ENCODE measurements at regions not wholly inside any gene's neighbourhood (a gene's known extent, or its start where the extent isn't known, plus 50 kb on each side); places are given as distances from the start of the nearest gene placed in this dataset.

GRCh38 chr2:15863494-15864175, 76.7 kb upstream of the MYCN start:
- no peak for TF ChIP-seq POLR2AphosphoS5 (IDR thresholded peaks at IDR 0.05; ENCODE audit: low read depth, low read length)
- no peak for TF ChIP-seq POU2F2 (IDR thresholded peaks at IDR 0.05; ENCODE audit: low read depth, low read length)
- no peak for TF ChIP-seq TAF1 (IDR thresholded peaks at IDR 0.05; ENCODE audit: low read depth, low read length)
- no peak for TF ChIP-seq PAX5 (IDR thresholded peaks at IDR 0.05; ENCODE audit: insufficient read depth, low read length, severe bottlenecking)
- no peak for TF ChIP-seq POLR2A (IDR thresholded peaks at IDR 0.05; ENCODE audit: low read depth, low read length)
